BJ (cell line): ENCODE measurements at regions not wholly inside any gene's neighbourhood (a gene's known extent, or its start where the extent isn't known, plus 50 kb on each side); places are given as distances from the start of the nearest gene placed in this dataset.
"Not testable (repeated sequence)": the region's sequence is repeated elsewhere in the genome, so short reads cannot be mapped to it uniquely, and the experiment has no call there.

ENCODE experiments used
- CTCF ChIA-PET: fragments of 350-600 bp; formaldehyde crosslinking; extraction: SDS; loops from one replicate; lab custom pipeline; 2021; ENCODE audit warnings: antibody characterized with exemption, inconsistent platforms; lab: Yijun Ruan, JAX
- POLR2A ChIA-PET: fragments of 300-600 bp; sonication (Branson Sonifier 250); formaldehyde crosslinking; extraction: SDS; loops from one replicate; lab custom pipeline; 2021; ENCODE audit warnings: antibody characterized with exemption; lab: Charles Lee
- DNase-seq: peaks from one replicate; pipeline ENCODE4 v3.0.0-alpha.2; 2011; ENCODE audit warnings: low read depth
- H3K27me3 ChIP-seq: 2 replicates; pipeline ENCODE4 v1.6.0; 2011; ENCODE audit warnings: low read length; ENCODE audit not compliant: control insufficient read depth, insufficient read depth
- H3K36me3 ChIP-seq: 2 replicates; pipeline ENCODE4 v1.5.1; 2011; ENCODE audit warnings: low read length; ENCODE audit not compliant: control insufficient read depth, insufficient read depth
- H3K4me3 ChIP-seq: 2 replicates; pipeline ENCODE4 v1.5.1; 2011; ENCODE audit warnings: low read depth, mild to moderate bottlenecking, control low read depth, low read length
- TF ChIP-seq, protein P1 (sequence below): IDR thresholded peaks from 2 replicates; pipeline ENCODE4 v1.5.1; 2011; ENCODE audit warnings: low read depth, mild to moderate bottlenecking, control low read depth, inconsistent platforms, low read length, moderate library complexity; ENCODE audit not compliant: insufficient read depth

DNA sequence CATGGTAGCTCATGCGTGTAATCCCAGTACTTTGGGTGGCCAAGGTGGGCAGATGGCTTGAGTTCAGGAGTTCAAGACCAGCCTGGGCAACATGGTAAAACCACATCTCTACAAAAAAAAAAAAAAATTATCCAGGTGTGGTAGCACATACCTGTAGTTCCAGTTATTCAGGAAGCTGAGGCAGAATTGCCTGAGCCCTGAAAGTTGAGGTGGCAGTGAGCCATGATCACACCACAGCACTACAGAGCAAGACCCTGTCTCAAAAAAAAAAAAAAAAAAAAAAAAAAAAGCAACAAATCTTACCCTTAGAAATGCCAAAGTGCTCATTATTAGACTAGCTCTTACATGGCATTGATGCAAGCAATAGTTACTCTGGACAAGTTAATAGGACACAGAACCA is 724.9 kb downstream of the MAT2B start:
- POLR2A ChIA-PET: no interaction called here
- CTCF ChIA-PET: no interaction called here
- TF ChIP-seq, protein P1, sequence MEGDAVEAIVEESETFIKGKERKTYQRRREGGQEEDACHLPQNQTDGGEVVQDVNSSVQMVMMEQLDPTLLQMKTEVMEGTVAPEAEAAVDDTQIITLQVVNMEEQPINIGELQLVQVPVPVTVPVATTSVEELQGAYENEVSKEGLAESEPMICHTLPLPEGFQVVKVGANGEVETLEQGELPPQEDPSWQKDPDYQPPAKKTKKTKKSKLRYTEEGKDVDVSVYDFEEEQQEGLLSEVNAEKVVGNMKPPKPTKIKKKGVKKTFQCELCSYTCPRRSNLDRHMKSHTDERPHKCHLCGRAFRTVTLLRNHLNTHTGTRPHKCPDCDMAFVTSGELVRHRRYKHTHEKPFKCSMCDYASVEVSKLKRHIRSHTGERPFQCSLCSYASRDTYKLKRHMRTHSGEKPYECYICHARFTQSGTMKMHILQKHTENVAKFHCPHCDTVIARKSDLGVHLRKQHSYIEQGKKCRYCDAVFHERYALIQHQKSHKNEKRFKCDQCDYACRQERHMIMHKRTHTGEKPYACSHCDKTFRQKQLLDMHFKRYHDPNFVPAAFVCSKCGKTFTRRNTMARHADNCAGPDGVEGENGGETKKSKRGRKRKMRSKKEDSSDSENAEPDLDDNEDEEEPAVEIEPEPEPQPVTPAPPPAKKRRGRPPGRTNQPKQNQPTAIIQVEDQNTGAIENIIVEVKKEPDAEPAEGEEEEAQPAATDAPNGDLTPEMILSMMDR: no peak

DNA sequence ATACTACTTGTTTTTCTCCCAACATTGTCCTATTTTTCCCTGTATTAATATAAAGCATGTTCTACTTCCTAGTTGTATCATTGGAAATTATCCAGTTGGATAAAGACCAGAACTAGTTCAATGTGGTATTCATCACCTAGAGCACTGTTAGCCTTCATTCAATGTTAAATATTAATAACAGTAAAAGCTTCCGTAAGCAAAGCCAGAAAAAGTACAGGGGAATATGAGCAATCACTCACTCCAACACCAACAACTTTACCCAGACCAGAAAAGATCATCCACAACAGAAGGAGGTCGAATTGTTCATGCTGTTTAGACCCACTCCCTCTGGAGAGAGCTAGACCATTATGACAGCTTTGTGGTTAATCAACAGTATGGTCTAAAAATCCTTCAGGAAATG is 728.4 kb downstream of the MAT2B start:
- ChIA-PET CTCF (no interaction called here), POLR2A (no interaction called here)
- TF ChIP-seq, protein P1: no peak
- Histone ChIP-seq H3K36me3 (no peaks in the 10 kb centered on the region), H3K4me3 (no peak overlapping the region), H3K27me3 (no peaks in the 10 kb centered on the region)
- DNase-seq: no peak

More for the DNA sequence above, 724.9 kb downstream of the MAT2B start:
- no peak for DNase-seq
- Histone ChIP-seq H3K4me3 (no peak overlapping the region), H3K27me3 (no peaks in the 10 kb centered on the region), H3K36me3 (no peaks in the 10 kb centered on the region)

DNA sequence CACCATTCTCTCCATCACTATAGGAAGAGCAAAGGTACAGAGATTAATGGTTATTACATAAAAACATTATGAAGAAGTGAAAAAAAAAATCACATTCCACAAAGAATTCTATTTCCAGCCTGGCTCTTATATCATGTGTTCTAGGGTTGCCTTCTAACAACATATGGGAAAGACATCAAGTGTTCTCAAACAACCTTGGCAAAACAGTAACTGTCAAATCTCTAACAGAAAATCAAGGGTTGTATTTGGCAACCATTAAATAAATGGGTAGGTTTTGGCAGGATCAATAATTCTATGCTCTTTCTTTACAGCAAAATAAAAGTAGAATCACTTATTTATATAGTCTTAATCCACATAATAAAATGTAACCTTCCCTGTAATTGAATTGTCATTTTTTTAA is 728.9 kb downstream of the MAT2B start:
- H3K36me3 ChIP-seq: no peaks in the 10 kb centered on the region
- no peak overlapping the region for H3K4me3 ChIP-seq
- H3K27me3 ChIP-seq: no peaks in the 10 kb centered on the region
- ChIA-PET POLR2A (no interaction called here), CTCF (no interaction called here)
- TF ChIP-seq, protein P1: no peak
- no peak for DNase-seq

DNA sequence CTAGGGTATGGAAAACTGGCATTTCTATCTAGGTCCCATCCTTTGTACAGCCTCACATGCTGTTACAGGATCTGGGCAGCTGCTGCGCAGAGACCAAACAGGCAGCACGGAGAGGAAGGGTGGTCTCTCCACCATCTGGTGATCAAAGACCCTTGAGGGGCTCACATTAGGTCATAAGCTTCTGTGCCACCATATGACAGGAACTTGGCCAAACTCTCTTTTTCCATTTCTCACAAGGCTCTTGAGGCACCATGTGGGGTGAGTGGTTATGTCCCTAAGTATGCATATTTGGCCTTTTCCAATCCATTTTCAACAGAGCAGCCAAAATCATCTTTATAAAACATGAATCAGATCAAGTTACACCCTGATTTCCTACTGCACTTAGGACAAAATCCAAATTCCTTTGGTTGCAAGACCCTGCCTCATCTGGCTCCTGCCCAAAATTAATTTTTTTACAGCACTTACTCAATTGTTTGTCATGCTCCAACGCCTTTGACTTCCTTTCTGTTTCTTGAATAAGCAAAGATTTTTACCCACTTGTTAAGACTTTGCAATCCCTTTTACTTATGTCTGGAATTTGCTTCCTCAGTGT is 730.0 kb downstream of the MAT2B start:
- TF ChIP-seq, protein P1: no peak

DNA sequence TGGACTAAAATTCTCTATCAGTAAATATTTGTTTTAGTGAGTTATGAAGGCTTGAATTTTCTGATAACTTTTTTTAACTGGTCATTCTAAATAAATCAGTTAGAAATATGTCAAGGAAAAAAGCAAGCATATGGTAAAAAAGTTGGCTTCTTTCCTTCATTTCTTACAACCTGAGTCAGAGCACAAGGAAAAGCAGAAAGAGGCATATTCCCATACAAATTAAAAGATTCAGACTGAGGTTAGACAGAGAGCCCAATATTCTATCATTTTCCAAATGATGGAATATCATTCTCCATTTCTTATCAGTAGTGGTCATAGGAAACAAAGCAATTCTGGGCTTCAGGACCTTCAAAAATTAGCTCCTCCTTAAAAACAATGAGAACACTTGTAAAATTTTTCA is 732.1 kb downstream of the MAT2B start:
- no peak overlapping the region for H3K4me3 ChIP-seq
- H3K27me3 ChIP-seq: no peaks in the 10 kb centered on the region
- POLR2A ChIA-PET: no interaction called here
- DNase-seq: no peak
- TF ChIP-seq, protein P1: no peak
- CTCF ChIA-PET: no interaction called here
- H3K36me3 ChIP-seq: no peaks in the 10 kb centered on the region

More for the DNA sequence above, 730.0 kb downstream of the MAT2B start:
- ChIA-PET POLR2A (no interaction called here), CTCF (no interaction called here)
- DNase-seq: peak; percentile 7
- no peak overlapping the region for H3K4me3 ChIP-seq
- no peaks in the 10 kb centered on the region for H3K36me3 ChIP-seq
- no peaks in the 10 kb centered on the region for H3K27me3 ChIP-seq

DNA sequence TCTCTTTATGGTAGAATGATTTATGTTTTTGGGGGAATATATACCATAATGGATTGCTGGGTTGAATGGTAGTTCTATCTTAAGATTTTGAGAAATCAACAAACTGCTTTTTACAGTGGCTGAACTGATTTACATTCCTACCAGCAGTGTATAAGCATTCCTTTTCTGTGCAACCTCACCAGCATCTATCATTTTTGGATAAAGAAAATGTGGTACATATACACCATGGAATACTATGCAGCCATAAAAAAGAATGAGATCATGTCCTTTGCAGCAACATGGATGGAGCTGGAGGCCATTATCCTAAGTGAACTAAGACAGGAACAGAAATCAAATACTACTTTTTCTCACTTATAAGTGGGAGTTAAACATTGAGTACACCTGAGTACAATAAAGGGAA is 746.4 kb downstream of the MAT2B start:
- CTCF ChIA-PET, H3K36me3 ChIP-seq: not testable (repeated sequence)

More for the DNA sequence above, 746.4 kb downstream of the MAT2B start:
- H3K4me3 ChIP-seq, DNase-seq, POLR2A ChIA-PET, H3K27me3 ChIP-seq: not testable (repeated sequence)
